HG03571 (cell line): ENCODE measurements at regions not wholly inside any gene's neighbourhood (a gene's known extent, or its start where the extent isn't known, plus 50 kb on each side); places are given as distances from the start of the nearest gene placed in this dataset.

ENCODE experiments used
- ATAC-seq: cut with Tn5 transposase; IDR thresholded peaks from one replicate; pipeline ENCODE4 v1.9.1; 2021; ENCODE audit not compliant: unreplicated experiment

- ATAC-seq = no peak
Observed at GRCh38 chr7:12783421-12784095, 96.1 kb downstream of the ARL4A start.

GRCh38 chr7:12785473-12785872 lies 98.0 kb downstream of the ARL4A start:
- no peak for ATAC-seq

- ATAC-seq = no peak
Observed at GRCh38 chr7:12786494-12786893, 99.1 kb downstream of the ARL4A start.

GRCh38 chr7:12788171-12788570 lies 100.7 kb downstream of the ARL4A start:
- no peak for ATAC-seq

GRCh38 chr7:12788591-12788990 lies 101.2 kb downstream of the ARL4A start:
- no peak for ATAC-seq

- ATAC-seq = no peak
Observed at GRCh38 chr7:12794722-12795302, 107.4 kb downstream of the ARL4A start.

GRCh38 chr7:12796397-12797127 lies 109.1 kb downstream of the ARL4A start:
- ATAC-seq = no peak

- ATAC-seq = no peak
Observed at GRCh38 chr7:12800486-12800885, 113.1 kb downstream of the ARL4A start.

- no peak for ATAC-seq
Observed at GRCh38 chr7:12801107-12801506, 113.7 kb downstream of the ARL4A start.

GRCh38 chr7:12802070-12802469 lies 114.6 kb downstream of the ARL4A start:
- no peak for ATAC-seq

- no peak for ATAC-seq
Observed at GRCh38 chr7:12803542-12803941, 116.1 kb downstream of the ARL4A start.

GRCh38 chr7:12805518-12805928 lies 118.1 kb downstream of the ARL4A start:
- ATAC-seq = no peak

- no peak for ATAC-seq
Observed at GRCh38 chr7:12805957-12806356, 118.5 kb downstream of the ARL4A start.

- ATAC-seq = no peak
Observed at GRCh38 chr7:12809476-12809875, 122.0 kb downstream of the ARL4A start.

GRCh38 chr7:12812111-12812510 lies 124.7 kb downstream of the ARL4A start:
- no peak for ATAC-seq

- no peak for ATAC-seq
Observed at GRCh38 chr7:12814107-12814506, 126.7 kb downstream of the ARL4A start.

GRCh38 chr7:12814828-12815227 lies 127.4 kb downstream of the ARL4A start:
- no peak for ATAC-seq

GRCh38 chr7:12815426-12815825 lies 128.0 kb downstream of the ARL4A start:
- ATAC-seq = no peak

GRCh38 chr7:12815871-12816270 lies 128.4 kb downstream of the ARL4A start:
- ATAC-seq = no peak

- ATAC-seq = no peak
Observed at GRCh38 chr7:12820777-12821176, 133.3 kb downstream of the ARL4A start.

GRCh38 chr7:12821746-12822145 lies 134.3 kb downstream of the ARL4A start:
- no peak for ATAC-seq

GRCh38 chr7:12826079-12826478 lies 138.6 kb downstream of the ARL4A start:
- no peak for ATAC-seq
